ENCODE measurements at regions not wholly inside any gene's neighbourhood (a gene's known extent, or its start where the extent isn't known, plus 50 kb on each side); places are given as distances from the start of the nearest gene placed in this dataset.
"Not testable (repeated sequence)": the region's sequence is repeated elsewhere in the genome, so short reads cannot be mapped to it uniquely, and the experiment has no call there.

DNA sequence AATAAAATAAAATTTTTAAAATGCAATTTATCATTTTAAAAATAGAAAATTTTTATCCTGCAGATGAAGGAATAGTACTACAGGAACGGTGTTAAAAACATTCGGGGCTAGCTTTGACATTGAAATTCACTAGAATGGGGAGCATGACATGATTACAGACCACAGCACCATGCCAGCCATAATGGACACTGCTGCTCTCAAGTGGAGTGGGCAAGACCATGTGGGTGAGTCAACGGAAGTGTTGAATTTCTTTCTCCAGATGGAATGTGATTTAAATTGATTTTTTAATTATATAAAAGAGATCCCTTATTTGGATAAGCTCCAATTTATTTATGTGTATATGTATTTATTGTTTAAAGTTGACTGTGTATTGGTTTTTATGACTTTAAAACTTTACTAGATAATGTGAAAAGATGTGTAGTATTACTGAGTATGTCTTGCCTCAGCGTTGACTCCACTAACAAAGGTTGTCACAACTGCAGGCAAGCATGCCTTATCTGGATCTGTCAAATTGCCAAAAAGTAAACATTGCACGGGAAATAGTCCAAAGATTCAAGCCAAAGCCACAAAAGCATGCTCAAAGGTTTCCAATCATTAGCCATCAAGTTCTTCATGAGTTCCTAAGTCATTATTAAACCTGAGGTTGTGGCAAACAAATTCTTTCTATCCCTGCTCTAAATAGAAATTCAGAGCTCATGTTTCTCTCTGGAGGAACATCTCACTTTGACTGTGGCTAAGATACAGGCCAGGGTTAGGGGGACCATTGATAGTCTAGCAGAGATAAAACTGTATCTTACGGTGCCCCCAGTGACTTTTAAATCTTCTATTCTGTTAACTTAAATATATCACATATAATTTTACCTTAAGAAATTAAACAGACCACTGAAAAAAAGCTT lies 536.9 kb downstream of the TMX3 start:
- no peak for FAIRE-seq

DNA sequence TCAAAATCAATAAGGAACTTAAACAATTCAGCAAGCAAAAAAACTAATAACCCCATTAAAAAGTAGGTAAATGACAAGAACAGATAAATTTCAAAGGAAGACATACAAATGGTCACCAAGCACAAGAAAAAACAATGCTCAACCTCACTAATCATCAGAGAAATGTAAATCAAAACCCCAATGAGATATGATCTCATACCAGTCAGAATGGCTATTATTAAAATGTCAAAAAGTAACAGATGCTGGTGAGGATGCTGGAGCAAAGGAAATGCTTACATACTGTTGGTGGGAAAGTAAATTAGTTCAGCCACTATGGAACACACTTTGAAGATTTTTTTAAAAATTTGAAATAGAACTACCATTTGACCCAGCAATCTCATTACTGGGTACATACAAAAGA lies 538.0 kb downstream of the TMX3 start:
- FAIRE-seq (no peak), DNase-seq (ENCODE audit: extremely low spot score, insufficient read length, low read depth) (no peak)

More for the DNA sequence above, 536.9 kb downstream of the TMX3 start:
- no peak for DNase-seq (ENCODE audit: extremely low spot score, insufficient read length, low read depth)

DNA sequence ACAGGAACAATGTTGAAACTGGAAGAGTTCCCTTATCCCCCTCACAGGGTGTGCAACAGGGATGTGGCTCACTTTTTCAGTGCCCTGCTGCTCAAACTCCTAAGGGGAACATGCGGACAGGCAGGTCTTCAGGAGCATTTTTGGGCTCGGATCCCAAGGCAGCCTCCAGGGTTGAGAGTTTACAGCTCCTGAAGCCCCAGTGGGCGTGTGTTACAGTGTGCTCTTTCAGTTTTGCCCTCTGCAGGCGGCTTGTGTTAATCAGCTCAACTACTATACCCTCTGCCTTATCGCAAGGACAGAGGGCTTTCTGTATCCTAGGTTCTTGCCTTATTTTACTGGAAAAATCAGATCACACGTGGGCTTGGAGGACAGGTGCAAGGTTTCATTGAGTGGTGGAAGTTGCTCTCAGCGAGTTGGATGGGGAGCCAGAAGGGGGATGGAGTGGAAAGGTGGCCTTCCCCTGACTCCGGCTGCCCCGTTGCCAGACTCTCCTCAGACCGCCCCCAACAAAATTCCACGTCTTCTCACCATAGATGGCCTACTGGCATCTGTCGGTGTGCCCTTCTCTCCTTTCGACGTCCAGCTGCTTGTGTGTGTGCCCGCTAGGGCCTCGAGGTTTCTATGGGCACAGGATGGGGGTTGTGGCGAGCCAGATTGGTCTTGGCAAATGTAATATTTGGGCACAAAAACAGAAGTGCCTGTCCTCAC lies 541.9 kb downstream of the TMX3 start:
- no peak for DNase-seq (ENCODE audit: extremely low spot score, insufficient read length, low read depth)
- FAIRE-seq: no peak

DNA sequence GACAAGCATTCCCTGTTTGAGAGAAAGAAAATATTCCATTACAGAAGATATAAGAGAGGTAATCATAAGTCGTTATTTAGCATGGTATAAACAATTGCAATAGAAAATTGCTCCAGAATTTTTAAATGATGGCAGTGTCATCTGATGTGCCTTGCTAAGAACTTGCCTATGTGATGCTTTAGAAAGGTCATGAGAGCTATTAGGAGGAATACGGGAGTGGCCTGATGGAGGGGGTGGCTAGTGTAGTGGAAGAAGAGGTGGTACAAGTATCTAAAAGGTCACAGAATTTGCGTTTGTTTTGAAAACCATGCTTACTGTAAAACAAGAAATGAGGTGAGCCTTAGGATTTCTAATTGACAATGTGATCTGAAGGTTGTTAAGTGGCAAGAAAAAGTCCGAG lies 550.0 kb downstream of the TMX3 start:
- no peak for FAIRE-seq

DNA sequence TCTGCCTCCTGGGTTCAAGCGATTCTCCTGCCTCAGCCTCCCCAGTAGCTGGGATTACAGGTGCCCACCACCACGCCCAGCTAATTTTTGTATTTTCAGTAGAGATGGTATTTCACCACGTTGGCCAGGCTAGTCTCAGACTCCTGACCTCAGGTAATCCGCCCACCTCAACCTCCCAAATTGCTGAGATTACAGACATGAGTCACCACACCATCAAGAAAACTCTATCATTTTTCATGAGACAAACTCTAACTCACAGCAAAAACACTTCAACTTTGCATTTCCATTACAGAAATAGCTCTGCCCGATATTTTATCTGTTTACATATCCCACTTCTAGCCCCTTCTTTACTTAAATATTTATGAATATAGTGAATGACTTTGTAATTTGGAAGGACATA lies 561.1 kb downstream of the TMX3 start:
- DNase-seq (ENCODE audit: extremely low spot score, insufficient read length, low read depth); FAIRE-seq: not testable (repeated sequence)

More for the DNA sequence above, 550.0 kb downstream of the TMX3 start:
- no peak for DNase-seq (ENCODE audit: extremely low spot score, insufficient read length, low read depth)

DNA sequence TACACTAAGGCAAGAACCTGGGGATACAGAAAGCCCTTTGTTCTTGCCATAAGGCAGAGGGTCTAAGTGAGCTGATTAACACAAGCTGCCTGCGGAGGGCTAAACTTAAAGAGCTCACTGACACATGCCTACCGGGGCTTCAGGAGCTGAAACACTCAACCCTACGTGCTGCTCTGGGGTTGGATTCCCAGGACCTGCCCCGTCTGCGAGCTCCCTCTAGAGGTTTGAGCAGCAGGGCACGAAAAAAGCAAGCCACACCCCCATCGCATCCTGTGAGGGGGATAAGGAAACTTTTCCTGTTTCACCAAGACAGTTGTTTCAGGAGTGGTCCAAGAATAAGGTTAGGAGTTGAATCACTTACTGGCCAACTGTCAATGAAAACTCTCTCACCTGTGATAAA lies 562.1 kb downstream of the TMX3 start:
- no peak for FAIRE-seq
- no peak for DNase-seq (ENCODE audit: extremely low spot score, insufficient read length, low read depth)

DNA sequence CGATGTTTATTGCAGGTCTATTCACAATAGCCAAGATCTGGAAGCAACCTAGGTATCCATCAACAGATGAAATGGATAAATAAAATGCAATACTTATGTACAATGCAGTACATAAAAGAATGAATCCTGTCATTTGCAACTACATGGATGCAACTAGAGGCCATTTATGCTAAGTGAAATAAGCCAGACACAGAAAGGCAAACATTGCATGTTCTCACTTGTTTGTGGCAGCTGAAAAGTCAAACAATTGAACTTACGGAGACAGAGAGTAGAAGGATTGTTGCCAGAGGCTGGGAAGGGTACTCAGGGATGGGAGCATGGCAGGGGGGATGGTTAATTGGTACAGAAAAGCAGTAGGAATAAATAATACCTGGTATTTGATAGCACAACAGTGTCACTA lies 563.9 kb downstream of the TMX3 start:
- FAIRE-seq: no peak
- DNase-seq (ENCODE audit: extremely low spot score, insufficient read length, low read depth): no peak

DNA sequence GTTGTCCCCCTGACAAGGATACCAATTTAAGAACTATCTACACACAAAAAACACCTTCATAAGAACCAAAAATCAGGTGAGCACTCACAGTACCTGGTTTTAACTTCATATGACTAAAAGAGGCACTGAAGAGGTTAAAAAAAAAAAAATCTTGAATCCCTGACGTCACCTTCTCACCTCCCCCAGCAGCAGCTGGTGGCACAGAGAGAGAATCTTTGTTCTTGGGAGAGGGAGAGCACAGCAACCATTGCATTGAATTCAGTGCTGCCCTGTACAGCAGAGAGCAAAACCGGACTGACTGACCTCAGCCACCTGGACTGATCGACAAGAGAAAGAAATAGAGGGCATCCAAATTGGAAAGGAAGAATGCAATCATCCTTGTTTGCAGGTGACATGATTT lies 566.0 kb downstream of the TMX3 start:
- no peak for DNase-seq (ENCODE audit: extremely low spot score, insufficient read length, low read depth)
- FAIRE-seq: no peak

DNA sequence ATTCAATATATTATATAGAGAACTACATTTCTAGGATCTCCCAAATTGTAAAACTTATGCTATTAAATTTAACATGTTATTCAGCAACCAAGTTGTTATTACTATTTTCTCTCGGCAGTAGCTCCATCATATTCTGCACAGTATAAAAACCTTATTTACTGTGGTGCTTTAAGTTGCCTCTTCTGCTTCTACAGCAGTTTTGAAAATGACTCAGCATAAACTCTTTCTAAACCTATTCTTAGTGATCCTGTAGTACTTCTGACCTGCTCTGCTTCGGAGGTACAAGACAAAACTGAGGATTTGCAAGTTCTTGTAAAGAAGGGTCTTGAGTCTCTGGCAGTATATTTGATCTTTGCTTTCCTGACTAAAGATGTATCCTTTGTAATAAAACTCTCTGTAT lies 567.2 kb downstream of the TMX3 start:
- DNase-seq (ENCODE audit: extremely low spot score, insufficient read length, low read depth) (no peak), FAIRE-seq (no peak)

DNA sequence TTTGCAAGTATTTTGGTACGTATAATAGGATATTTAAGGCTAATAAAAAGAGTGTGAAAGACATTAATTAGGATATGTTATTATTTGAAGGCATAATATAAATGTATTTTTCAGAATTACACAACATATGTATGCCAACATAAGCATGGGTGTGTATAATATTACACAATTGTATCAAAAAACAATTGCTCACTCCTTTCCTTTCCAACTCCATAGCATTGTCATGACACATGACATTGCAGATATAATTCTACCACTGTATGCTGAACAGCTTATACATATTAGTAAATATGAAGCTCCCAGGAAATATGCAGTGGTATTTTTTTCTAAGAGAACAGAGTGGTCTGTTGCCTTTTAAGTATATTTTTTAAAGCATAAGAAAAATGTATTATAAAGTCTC lies 593.1 kb downstream of the TMX3 start:
- FAIRE-seq (no peak), DNase-seq (ENCODE audit: extremely low spot score, insufficient read length, low read depth) (no peak)

DNA sequence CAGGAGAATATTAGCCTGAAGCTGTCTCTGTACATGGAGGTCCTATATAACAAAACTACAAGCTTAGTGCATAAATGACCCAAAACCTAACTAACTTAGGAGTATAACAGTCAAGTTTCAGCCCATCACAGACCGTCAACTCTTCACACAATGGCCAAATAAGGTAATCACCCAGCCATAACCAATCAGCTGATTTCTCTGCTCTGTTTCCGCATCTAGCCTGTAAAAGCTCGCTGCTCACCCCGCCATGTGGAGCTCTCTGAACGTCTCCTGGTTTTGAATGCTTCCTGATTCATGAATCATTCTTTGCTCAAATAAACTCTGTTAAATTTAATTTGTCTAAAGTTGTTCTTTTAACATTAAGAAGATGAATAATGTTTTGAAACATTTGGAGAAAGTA lies 593.6 kb downstream of the TMX3 start:
- FAIRE-seq (no peak), DNase-seq (ENCODE audit: extremely low spot score, insufficient read length, low read depth) (no peak)

DNA sequence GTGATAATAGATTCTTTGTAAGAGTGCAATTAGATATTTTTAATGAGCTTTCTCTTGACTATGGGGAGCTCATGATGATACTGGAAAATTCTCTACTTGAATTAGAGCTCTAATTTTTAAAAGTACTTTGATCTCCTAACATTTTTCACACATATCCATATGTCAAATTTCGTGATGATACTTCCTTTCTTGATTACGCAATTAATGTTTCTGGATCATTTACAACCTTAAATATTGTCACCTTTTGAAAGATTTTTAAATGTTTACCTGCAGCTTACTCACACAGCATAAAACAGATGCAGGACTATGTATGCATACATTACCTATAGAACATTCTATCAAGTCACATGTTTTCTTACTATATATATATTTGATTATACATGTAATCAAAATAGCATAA lies 598.5 kb upstream of the DSEL start:
- DNase-seq (ENCODE audit: extremely low spot score, insufficient read length, low read depth) (no peak), FAIRE-seq (no peak)

DNA sequence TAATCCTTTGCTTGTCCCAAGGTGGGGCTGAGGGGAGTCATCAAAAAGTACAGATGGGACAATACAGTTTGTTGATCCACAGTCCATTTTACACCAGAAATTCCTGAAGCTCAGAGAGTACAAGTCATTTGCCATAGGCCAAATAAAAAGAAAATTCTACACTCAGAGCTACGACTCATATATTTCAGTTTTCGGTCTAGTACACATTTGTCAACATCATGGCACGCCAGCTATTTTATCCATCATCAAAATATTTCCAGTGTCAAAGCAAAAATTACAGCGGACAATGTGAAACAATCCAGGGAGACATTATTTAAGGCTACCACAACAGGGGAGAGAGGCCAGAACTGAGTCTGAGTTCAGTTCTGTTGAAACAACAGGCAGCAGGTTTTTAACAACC lies 587.5 kb upstream of the DSEL start:
- FAIRE-seq: no peak
- no peak for DNase-seq (ENCODE audit: extremely low spot score, insufficient read length, low read depth)

DNA sequence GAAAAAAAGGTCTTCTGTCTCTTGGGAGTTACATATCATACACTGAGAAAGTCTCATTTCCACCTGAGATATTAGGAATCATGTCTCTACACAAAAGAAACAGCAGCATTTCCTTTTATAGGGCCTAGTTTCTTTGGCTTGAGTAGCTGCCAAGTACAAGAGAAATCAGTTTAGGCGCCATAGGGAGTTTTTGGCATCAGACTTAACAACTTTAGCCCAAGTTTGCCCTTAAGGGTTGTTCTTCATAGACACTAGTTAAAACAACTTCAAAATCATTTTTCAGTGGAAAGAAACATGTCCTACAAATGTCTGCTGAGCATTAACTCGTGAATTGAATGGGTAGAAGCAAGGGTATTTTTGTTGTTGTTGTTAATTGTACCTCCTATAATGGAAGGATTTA lies 587.0 kb upstream of the DSEL start:
- DNase-seq (ENCODE audit: extremely low spot score, insufficient read length, low read depth): no peak
- FAIRE-seq: no peak

DNA sequence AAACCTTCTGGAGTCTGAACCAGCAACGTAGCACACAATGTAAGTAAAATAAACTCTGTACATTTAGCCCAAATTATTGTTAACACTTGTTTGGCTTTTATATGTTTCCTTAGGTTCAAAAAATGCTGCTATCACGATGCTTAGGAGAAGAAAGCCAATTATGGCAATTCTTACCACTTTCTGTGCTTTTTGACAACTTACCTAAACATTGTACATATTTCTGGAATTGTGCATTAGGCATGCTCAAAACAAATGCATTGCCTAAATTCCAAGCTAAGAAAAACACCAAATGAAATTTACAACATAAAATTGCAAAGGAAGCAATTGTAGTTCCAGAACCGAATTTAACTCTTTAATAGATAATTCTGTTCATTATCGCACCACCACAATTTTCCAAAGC lies 585.6 kb upstream of the DSEL start:
- DNase-seq (ENCODE audit: extremely low spot score, insufficient read length, low read depth) (no peak), FAIRE-seq (no peak)

DNA sequence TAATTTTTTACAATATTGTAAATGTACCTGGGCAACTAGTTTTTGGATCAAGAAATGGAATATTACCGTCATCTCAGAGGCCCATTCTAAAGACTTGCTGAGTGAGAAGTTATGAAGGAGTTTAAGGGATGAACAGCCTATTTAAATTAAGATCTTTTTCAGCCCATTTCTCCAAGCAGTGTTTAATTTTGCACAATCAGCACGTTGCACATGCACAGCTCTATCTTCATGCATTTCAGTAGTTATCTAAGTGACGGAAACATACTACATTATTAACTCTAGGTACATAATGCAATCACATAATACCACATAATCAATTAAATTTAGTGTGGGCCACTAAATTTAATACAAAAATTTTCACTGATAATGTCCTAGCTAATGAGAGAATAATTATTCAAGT lies 582.1 kb upstream of the DSEL start:
- DNase-seq (ENCODE audit: extremely low spot score, insufficient read length, low read depth) (no peak), FAIRE-seq (no peak)

DNA sequence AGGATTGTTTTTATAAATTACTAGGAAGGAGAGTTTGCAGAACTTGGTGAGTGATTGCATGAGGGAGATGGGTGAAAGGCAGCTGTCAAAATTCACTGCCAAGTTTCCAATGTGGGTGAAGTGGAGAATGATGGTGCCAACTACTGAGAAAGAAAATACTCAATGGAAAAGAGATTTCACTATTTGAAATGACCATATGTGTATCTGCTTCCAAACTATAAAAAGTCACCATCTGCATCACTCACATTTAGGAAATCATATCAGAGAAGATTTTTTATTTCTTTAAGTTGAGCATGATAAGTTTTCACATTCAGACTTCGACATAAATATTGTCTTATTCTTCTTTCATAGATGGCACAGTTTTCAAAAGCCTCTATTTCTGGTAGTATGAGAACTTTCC lies 570.0 kb upstream of the DSEL start:
- no peak for DNase-seq (ENCODE audit: extremely low spot score, insufficient read length, low read depth)
- FAIRE-seq: no peak

DNA sequence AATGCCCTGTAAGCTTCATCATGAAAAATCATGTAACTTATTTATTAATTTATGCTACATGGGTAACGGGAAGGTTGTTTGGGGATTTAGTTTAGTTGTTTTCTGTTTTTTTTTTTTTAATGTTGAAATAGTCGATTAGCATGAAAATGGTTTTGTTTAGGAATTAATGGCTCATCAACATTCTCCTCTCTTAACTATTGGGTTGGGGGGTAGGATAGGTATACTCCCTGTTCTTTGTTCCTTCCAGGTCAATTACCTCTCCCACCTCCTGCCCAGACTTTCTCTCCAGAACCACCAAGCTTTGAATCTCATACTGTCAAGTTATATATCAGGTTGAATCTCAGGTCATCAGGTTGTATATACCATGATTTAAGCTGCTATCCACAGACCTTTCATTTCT lies 568.7 kb upstream of the DSEL start:
- no peak for DNase-seq (ENCODE audit: extremely low spot score, insufficient read length, low read depth)
- no peak for FAIRE-seq

DNA sequence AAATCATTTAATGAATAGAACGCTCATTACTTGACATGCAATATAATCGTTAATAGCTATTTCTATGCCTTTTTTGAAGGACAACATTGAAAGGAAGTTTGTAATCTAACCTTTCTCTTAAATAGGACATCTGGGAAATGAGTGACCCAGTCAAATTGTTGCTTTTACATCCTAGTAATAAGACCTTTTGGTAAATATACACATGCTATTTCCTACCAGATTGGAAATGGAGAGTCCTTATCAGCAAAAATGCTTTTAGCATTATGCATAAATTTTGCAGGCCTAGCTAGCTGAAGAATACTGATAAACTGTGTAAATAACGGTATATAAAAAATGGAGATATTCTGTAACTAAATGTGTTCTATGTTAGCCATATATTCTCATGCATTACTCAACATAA lies 567.3 kb upstream of the DSEL start:
- FAIRE-seq (no peak), DNase-seq (ENCODE audit: extremely low spot score, insufficient read length, low read depth) (no peak)

DNA sequence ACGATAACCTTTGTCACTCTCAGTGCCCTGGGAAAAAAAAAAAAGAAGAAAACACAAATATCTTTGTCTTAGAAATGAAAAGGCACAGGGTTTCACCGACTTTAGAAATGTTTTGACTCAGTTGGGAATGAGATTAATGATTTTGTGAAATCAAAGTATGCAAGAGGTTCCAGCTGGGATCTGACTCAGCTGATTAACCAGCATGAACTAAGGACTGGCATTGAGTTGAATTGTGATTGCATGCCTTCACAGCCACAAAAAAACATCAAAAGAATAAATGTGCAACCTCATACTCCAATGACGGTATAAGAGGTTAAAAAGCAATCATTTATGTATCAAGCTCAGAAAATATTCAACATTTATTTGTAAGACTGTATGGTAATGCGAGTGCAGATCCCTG lies 566.6 kb upstream of the DSEL start:
- DNase-seq (ENCODE audit: extremely low spot score, insufficient read length, low read depth) (no peak), FAIRE-seq (no peak)

DNA sequence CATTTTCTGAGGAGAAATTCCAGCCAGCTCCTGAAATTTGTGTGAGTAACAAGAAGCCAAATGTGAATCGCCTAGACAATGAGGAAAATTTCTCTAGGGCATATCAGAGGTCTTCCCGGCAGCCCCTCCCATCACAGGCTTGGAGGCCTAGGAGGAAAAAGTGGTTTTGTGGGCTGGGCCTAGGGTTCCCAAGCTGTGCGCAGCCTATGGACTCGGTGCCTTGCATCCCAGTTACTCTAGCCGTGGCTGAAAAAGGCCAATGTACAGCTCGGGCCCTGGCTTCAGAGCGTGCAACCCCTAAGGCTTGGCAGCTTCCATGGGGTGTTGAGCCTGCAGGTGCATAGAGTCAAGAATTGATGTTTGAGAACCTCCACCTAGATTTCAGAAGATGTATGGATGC lies 556.2 kb upstream of the DSEL start:
- no peak for FAIRE-seq
- DNase-seq (ENCODE audit: extremely low spot score, insufficient read length, low read depth): no peak

DNA sequence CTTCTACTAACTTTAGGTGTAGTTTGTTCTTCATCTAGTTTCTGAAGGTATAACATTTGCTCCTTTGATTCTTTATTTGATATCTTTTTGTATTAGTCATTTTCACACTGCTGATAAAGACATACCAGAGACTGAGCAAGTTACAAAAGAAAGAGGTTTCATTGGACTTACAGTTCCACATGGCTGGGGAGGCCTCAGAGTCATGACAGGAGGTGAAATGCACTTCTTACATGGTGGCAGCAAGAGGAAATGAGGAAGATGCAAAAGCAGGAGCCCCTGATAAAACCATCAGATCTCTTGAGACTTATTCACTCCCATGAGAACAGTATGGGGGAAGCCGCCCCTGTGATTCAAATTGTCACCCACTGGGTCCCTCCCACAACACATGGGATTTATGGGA lies 544.4 kb upstream of the DSEL start:
- FAIRE-seq (no peak), DNase-seq (ENCODE audit: extremely low spot score, insufficient read length, low read depth) (no peak)

Measured in GM18507 (cell line).